GM12878 (cell line): ENCODE measurements at regions not wholly inside any gene's neighbourhood (a gene's known extent, or its start where the extent isn't known, plus 50 kb on each side); places are given as distances from the start of the nearest gene placed in this dataset.

ENCODE experiments used
- ATAC-seq: fragments of 200-7000 bp; cut with Tn5 transposase; 3 replicates; pipeline ENCODE4 v1.9.1; 2020; ENCODE audit warnings: mild to moderate bottlenecking, moderate library complexity
- BruUV-seq: library from RNA; stranded (reverse); fragments of 400-500 nt; replicated peaks from 2 replicates; lab custom pipeline; 2021; lab: Mats Ljungman, UMichigan
- CTCF ChIA-PET: fragments of 300-600 bp; sonication (Branson Sonifier 250); formaldehyde crosslinking; extraction: SDS; loops from one replicate; lab custom pipeline; 2021; ENCODE audit warnings: inconsistent platforms; lab: Yijun Ruan, JAX
- POLR2A ChIA-PET: fragments of 350-600 bp; formaldehyde crosslinking; extraction: SDS; loops from one replicate; lab custom pipeline; 2021; ENCODE audit warnings: inconsistent platforms; lab: Charles Lee
- RAD21 ChIA-PET: fragments of 300-600 bp; sonication (Branson Sonifier 250); formaldehyde crosslinking; loops from one replicate; lab custom pipeline; 2023; ENCODE audit warnings: antibody characterized with exemption; ENCODE audit not compliant: unreplicated experiment; lab: Charles Lee
- SMC1A ChIA-PET: fragments of 300-600 bp; sonication (Branson Sonifier 250); formaldehyde crosslinking; loops from one replicate; lab custom pipeline; 2023; ENCODE audit not compliant: unreplicated experiment, uncharacterized antibody; lab: Charles Lee
- DNase-seq: peaks from one replicate; pipeline ENCODE4 v3.0.0-alpha.2; 2011; ENCODE audit warnings: low read depth, low spot score
- FAIRE-seq: peaks from 3 replicates; lab custom pipeline; 2011; peaks lifted over from hg19 to GRCh38; lab: Jason Lieb, UNC
- H2AFZ ChIP-seq: 2 replicates; pipeline ENCODE4 v1.6.0; 2011; ENCODE audit warnings: low read depth, low read length, control low read depth; ENCODE audit not compliant: control insufficient read depth
- H3K27ac ChIP-seq: 2 replicates; pipeline ENCODE4 v1.5.1; 2011; ENCODE audit warnings: control low read depth; ENCODE audit not compliant: control insufficient read depth, insufficient read depth
- H3K27me3 ChIP-seq, 2 experiments: replicated peaks in 1 of 2; 2 replicates each; pipeline versions ENCODE4 v1.6.0 to v1.6.1; 2011; ENCODE audit warnings: low read length in 1 of 2; ENCODE audit not compliant: control insufficient read depth in 2 of 2, insufficient read depth in 2 of 2
- H3K36me3 ChIP-seq, 2 experiments: 2 replicates each; pipeline ENCODE4 v1.5.1; 2011; ENCODE audit warnings: low read length in 1 of 2; ENCODE audit not compliant: control insufficient read depth in 2 of 2, insufficient read depth in 2 of 2
- H3K4me1 ChIP-seq: 2 replicates; pipeline ENCODE4 v1.6.1; 2011; ENCODE audit warnings: mild to moderate bottlenecking, low read length, moderate library complexity, mixed read lengths; ENCODE audit not compliant: control insufficient read depth, insufficient read depth
- H3K4me2 ChIP-seq: 2 replicates; pipeline ENCODE4 v1.6.0; 2011; ENCODE audit warnings: control low read depth; ENCODE audit not compliant: control insufficient read depth, insufficient read depth
- H3K4me3 ChIP-seq: fragments of 200-600 bp; sonication (generic); 2 replicates; pipeline ENCODE4 v1.5.1; 2016
- H3K79me2 ChIP-seq: 2 replicates; pipeline ENCODE4 v1.6.0; 2011; ENCODE audit warnings: low read length; ENCODE audit not compliant: control insufficient read depth, insufficient read depth
- H3K9ac ChIP-seq: 2 replicates; pipeline ENCODE4 v1.8.0; 2011; ENCODE audit warnings: low read length, control low read depth, mixed read lengths; ENCODE audit not compliant: control insufficient read depth, insufficient read depth
- H3K9me3 ChIP-seq: replicated peaks from 3 replicates; pipeline ENCODE4 v1.5.1; 2011; ENCODE audit warnings: mild to moderate bottlenecking, low read length; ENCODE audit not compliant: control insufficient read depth, insufficient read depth
- H4K20me1 ChIP-seq: 2 replicates; pipeline ENCODE4 v1.6.0; 2011; ENCODE audit not compliant: control insufficient read depth, insufficient read depth
- HDAC2 ChIP-seq: fragments of 200-600 bp; sonication (generic); IDR thresholded peaks from 2 replicates; pipeline ENCODE4 v1.6.1; 2017
- MEF2A ChIP-seq: IDR thresholded peaks from 2 replicates; pipeline ENCODE4 v1.6.1; 2011; ENCODE audit warnings: low read depth, mild to moderate bottlenecking, low read length, moderate library complexity; ENCODE audit not compliant: insufficient read depth
- MLLT1 ChIP-seq: fragments of 450-650 bp; IDR thresholded peaks from 2 replicates; pipeline ENCODE4 v1.6.1; 2016; ENCODE audit warnings: mild to moderate bottlenecking
- MTA2 ChIP-seq: fragments of 450-650 bp; IDR thresholded peaks from 2 replicates; pipeline ENCODE4 v1.6.1; 2016; ENCODE audit warnings: low read depth, mild to moderate bottlenecking, moderate library complexity
- MTA3 ChIP-seq: IDR thresholded peaks from 2 replicates; pipeline ENCODE4 v1.6.1; 2012; ENCODE audit warnings: low read length, inconsistent platforms, borderline replicate concordance
- NFYB ChIP-seq: IDR thresholded peaks from 2 replicates; pipeline ENCODE4 v1.6.1; 2011; ENCODE audit warnings: low read depth, mild to moderate bottlenecking, low read length, improper control_type of control experiment, moderate library complexity; ENCODE audit not compliant: insufficient read depth
- TBL1XR1 ChIP-seq: IDR thresholded peaks from 2 replicates; pipeline ENCODE4 v1.6.1; 2012; ENCODE audit warnings: low read depth, low read length, improper control_type of control experiment
- WGBS: methylation state at CpG from one replicate; pipeline ENCODE4 v1.1.6; 2016; ENCODE audit warnings: low lambda C conversion rate; ENCODE audit not compliant: insufficient replicate concordance, insufficient coverage; ENCODE audit errors: missing lambda C conversion rate; 5-methylcytosine and 5-hydroxymethylcytosine counted together
- in situ Hi-C: fragments of 300-500 bp; cut with MboI; formaldehyde crosslinking; loops from 9 replicates; pipeline ENCODE4 v1.14.3; 2018; ENCODE audit warnings: mixed read lengths
- intact Hi-C: fragments of 100-400 bp; cut with micrococcal nuclease; formaldehyde crosslinking; loops from one replicate; pipeline ENCODE4 v1.14.2; 2022; ENCODE audit not compliant: unreplicated experiment
- TF ChIP-seq, protein P1 (sequence below): fragments of 450-650 bp; IDR thresholded peaks from 2 replicates; pipeline ENCODE4 v1.6.1; 2014; ENCODE audit warnings: mild to moderate bottlenecking

GRCh38 chr2:144159240-144159639, 360.7 kb downstream of the ZEB2 start (continued):
- no peak for TF ChIP-seq NFYB
- no peak for TF ChIP-seq HDAC2
- TF ChIP-seq MTA3: no peak
- TF ChIP-seq TBL1XR1: no peak
- no peak for TF ChIP-seq MEF2A

DNA sequence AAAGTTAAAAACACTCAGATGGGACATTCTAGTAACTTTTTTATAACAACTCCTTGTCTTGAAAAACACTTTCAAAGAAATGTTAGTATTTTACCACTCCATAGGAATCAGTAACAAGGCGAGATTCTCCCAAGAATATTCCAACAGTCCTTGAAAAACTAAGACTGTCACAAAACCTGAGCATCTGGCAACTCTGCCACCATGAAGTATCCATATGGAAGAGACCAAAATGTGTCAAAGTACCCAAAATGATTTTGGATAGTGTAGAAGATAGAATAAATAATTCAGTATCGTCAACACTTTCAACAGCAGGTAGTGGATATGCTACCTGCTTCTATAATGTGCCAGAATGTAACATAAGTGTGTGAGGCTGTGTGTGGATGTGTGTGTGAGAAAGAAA, 361.8 kb downstream of the ZEB2 start:
- no peaks in the 10 kb centered on the region for H3K4me1 ChIP-seq
- no TSS peak for BruUV-seq
- whole genome bisulfite sequencing: 98% methylated on average over 2 of the region's 2 CpGs

More for the DNA sequence above, 361.8 kb downstream of the ZEB2 start:
- no peaks in the 10 kb centered on the region for H3K79me2 ChIP-seq
- in situ Hi-C loops: no loop called here
- TF ChIP-seq, protein P1, sequence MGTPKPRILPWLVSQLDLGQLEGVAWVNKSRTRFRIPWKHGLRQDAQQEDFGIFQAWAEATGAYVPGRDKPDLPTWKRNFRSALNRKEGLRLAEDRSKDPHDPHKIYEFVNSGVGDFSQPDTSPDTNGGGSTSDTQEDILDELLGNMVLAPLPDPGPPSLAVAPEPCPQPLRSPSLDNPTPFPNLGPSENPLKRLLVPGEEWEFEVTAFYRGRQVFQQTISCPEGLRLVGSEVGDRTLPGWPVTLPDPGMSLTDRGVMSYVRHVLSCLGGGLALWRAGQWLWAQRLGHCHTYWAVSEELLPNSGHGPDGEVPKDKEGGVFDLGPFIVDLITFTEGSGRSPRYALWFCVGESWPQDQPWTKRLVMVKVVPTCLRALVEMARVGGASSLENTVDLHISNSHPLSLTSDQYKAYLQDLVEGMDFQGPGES: no peak
- TF ChIP-seq MTA2: no peak
- TF ChIP-seq MLLT1: no peak
- TF ChIP-seq, all 136 proteins: peak for 0
- ATAC-seq (no peak), FAIRE-seq (no peak), DNase-seq (no peak)
- no peaks in the 10 kb centered on the region for H4K20me1 ChIP-seq
- no peak overlapping the region for H2AFZ ChIP-seq
- H3K27ac ChIP-seq: no peak overlapping the region
- intact Hi-C loops: no loop called here
- no peaks in the 10 kb centered on the region for H3K9me3 ChIP-seq
- H3K27me3 ChIP-seq: no peaks in the 10 kb centered on the region
- CTCF ChIA-PET: no interaction called here
- RAD21 ChIA-PET: no interaction called here
- no peaks in the 10 kb centered on the region for H3K36me3 ChIP-seq
- POLR2A ChIA-PET: no interaction called here
- no peak overlapping the region for H3K9ac ChIP-seq
- SMC1A ChIA-PET: no interaction called here
- H3K4me2 ChIP-seq: no peak overlapping the region
- no peak overlapping the region for H3K4me3 ChIP-seq
